ENCODE measurements at regions not wholly inside any gene's neighbourhood (a gene's known extent, or its start where the extent isn't known, plus 50 kb on each side); places are given as distances from the start of the nearest gene placed in this dataset.
"Not testable (repeated sequence)": the region's sequence is repeated elsewhere in the genome, so short reads cannot be mapped to it uniquely, and the experiment has no call there.

DNA sequence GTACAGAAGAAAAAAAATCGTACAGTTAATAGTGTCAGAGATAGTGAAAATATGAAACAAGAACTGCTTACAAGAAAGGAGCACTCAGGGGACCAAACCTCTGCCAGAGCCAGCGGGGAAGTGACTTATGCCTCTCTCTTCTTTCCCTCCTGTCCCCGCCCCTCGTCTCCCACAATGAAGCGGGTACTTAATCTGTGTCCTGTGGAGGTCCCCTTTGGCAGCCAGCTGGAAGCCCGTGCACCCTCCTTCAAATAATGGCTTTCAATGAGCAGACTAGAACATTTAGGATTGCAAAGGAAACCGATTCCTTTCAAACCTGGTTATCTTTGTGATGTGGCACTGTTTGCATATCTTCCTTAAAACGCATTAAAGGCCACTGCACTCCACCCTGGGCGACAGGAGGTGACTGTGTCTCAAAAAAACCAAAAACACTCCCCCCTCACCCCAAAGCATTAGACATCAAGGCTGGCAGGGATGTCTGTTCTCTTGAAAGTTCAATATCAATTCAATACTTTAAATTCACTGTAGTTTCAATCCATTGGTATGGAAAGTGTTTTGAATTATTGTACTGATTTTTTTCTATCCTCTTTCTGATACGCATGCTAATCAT, 51.7 kb downstream of the PPIAL4C start:
- H3K36me3 Mint-ChIP-seq; ATAC-seq; H3K9me3 Mint-ChIP-seq; DNase-seq (ENCODE audit: low spot score); POLR2A ChIA-PET; CTCF ChIA-PET; H3K27me3 Mint-ChIP-seq (ENCODE audit: low read depth): not testable (repeated sequence)
- TF ChIP-seq ZNF423 (CRISPR knock-in tag; IDR thresholded peaks at IDR 0.05) = peak; percentile 43; the same call in 1 of the 2 replicates
- Mint-ChIP-seq H3K4me3 (peak overlapping the region; percentile 92), H3K27ac (peak overlapping the region; percentile 100), H3K4me1 (peaks cover 24% of the 10 kb centered on the region)

DNA sequence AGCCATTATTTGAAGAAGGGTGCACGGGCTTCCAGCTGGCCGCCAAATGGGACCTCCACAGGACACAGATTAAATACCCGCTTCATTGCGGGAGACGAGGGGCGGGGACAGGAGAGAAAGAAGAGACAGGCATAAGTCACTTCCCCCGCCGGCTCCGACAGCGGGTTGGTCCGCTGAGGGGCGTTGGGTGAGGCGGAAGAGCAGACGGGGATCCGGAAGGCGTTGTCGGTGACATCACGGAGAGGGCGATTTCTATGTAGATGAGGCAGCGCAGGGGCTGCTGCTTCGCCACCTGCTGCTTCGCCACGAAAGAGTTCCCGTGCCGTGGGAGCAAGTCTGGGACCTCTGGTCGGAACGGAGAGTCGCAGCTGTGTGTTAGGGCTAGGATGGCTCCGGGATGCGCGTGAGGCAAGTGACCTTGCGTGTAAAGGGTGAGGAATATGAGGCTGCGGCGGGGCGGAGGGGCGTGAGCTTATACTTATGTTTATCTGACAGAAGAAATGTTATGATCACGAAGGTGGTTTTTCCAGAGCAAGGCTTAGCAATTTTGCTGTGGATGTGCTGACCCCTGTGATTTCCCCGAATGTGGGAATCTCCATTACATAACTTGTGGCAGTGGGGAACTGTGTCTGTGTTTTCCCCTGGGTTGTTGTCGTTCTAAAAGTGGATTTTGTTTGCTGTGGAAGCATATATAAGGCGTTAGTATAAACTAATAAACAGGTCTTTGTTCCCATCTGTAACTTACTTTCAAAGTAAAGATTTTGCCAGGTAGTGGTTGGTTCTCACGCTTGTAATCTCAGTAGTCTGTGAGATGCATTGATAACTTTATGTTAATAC, 52.9 kb downstream of the PPIAL4C start:
- H3K27me3 Mint-ChIP-seq (ENCODE audit: low read depth); CTCF ChIA-PET; H3K36me3 Mint-ChIP-seq; H3K9me3 Mint-ChIP-seq; POLR2A ChIA-PET: not testable (repeated sequence)
- peak; percentile 90 for DNase-seq (ENCODE audit: low spot score)
- ATAC-seq = peak; percentile 91
- Mint-ChIP-seq H3K4me3 (peak overlapping the region; percentile 92), H3K27ac (peak overlapping the region; percentile 100), H3K4me1 (peaks cover 24% of the 10 kb centered on the region)
- peak; percentile 36; the same call in 1 of the 2 replicates for TF ChIP-seq FOXK1 (CRISPR knock-in tag; IDR thresholded peaks at IDR 0.05)
- peak; percentile 35; the same call in 1 of the 2 replicates for TF ChIP-seq GABPB1 (CRISPR knock-in tag; IDR thresholded peaks at IDR 0.05)
- peak; percentile 96; the same call in 1 of the 2 replicates for TF ChIP-seq ZNF416 (CRISPR knock-in tag; IDR thresholded peaks at IDR 0.05)
- peak; percentile 97 for TF ChIP-seq EMX1 (CRISPR knock-in tag; IDR thresholded peaks at IDR 0.05)
- TF ChIP-seq PREB (CRISPR knock-in tag; IDR thresholded peaks at IDR 0.05; ENCODE audit: borderline replicate concordance) = peak; percentile 44; the same call in 1 of the 2 replicates
- peak; percentile 34; the same call in 1 of the 2 replicates for TF ChIP-seq FOXP1 (CRISPR knock-in tag; IDR thresholded peaks at IDR 0.05; ENCODE audit: borderline replicate concordance)
- peak; percentile 96 for TF ChIP-seq ZNF425 (CRISPR knock-in tag; conservative IDR thresholded peaks at IDR 0.05)
- TF ChIP-seq, protein P1, sequence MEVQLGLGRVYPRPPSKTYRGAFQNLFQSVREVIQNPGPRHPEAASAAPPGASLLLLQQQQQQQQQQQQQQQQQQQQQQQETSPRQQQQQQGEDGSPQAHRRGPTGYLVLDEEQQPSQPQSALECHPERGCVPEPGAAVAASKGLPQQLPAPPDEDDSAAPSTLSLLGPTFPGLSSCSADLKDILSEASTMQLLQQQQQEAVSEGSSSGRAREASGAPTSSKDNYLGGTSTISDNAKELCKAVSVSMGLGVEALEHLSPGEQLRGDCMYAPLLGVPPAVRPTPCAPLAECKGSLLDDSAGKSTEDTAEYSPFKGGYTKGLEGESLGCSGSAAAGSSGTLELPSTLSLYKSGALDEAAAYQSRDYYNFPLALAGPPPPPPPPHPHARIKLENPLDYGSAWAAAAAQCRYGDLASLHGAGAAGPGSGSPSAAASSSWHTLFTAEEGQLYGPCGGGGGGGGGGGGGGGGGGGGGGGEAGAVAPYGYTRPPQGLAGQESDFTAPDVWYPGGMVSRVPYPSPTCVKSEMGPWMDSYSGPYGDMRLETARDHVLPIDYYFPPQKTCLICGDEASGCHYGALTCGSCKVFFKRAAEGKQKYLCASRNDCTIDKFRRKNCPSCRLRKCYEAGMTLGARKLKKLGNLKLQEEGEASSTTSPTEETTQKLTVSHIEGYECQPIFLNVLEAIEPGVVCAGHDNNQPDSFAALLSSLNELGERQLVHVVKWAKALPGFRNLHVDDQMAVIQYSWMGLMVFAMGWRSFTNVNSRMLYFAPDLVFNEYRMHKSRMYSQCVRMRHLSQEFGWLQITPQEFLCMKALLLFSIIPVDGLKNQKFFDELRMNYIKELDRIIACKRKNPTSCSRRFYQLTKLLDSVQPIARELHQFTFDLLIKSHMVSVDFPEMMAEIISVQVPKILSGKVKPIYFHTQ (CRISPR knock-in tag; IDR thresholded peaks at IDR 0.05) = peak; percentile 92
- TF ChIP-seq FOXJ3 (CRISPR knock-in tag; IDR thresholded peaks at IDR 0.05; ENCODE audit: borderline replicate concordance) = 0 out of 2 replicates have a peak, but pooled peaks have one; percentile 37
- TF ChIP-seq PRRX2 (CRISPR knock-in tag; IDR thresholded peaks at IDR 0.05) = peak; percentile 92
- TF ChIP-seq ZNF671 (CRISPR knock-in tag; IDR thresholded peaks at IDR 0.05) = peak; percentile 98
- TF ChIP-seq NFATC4 (CRISPR knock-in tag; IDR thresholded peaks at IDR 0.05) = peak; percentile 97
- peak; percentile 90; the same call in 1 of the 2 replicates for TF ChIP-seq CDX4 (CRISPR knock-in tag; IDR thresholded peaks at IDR 0.05; ENCODE audit: borderline replicate concordance)
- peak; percentile 58; the same call in 1 of the 2 replicates for TF ChIP-seq CREM (CRISPR knock-in tag; IDR thresholded peaks at IDR 0.05)
- TF ChIP-seq ZNF423 (CRISPR knock-in tag; IDR thresholded peaks at IDR 0.05) = peak; percentile 84
- peak; percentile 47; the same call in 1 of the 2 replicates for TF ChIP-seq SP1 (CRISPR knock-in tag; conservative IDR thresholded peaks at IDR 0.05)
- TF ChIP-seq ZNF532 (CRISPR knock-in tag; IDR thresholded peaks at IDR 0.05; ENCODE audit: borderline replicate concordance) = peak; percentile 96
